ENCODE measurements at regions not wholly inside any gene's neighbourhood (a gene's known extent, or its start where the extent isn't known, plus 50 kb on each side); places are given as distances from the start of the nearest gene placed in this dataset.

- no peaks in the 10 kb centered on the region for H3K36me3 ChIP-seq (ENCODE audit: control insufficient read depth in 4 of 4, insufficient read depth in 3 of 4, low read depth in 1 of 4, low read length in 3 of 4)
- no peak overlapping the region for H3K27ac ChIP-seq (ENCODE audit: low read depth in 1 of 2, low read length in 2 of 2)
- H3K9ac ChIP-seq (ENCODE audit: low read depth in 1 of 2, low read length in 2 of 2): no peak overlapping the region
- TF ChIP-seq HNF4G (IDR thresholded peaks at IDR 0.05) (no peak), GABPA (IDR thresholded peaks at IDR 0.05 in 1 of 2, conservative IDR thresholded peaks at IDR 0.05 in 1 of 2) (no peak), TAF1 (conservative IDR thresholded peaks at IDR 0.05) (no peak), HNF4A (conservative IDR thresholded peaks at IDR 0.05) (no peak), CTCF (IDR thresholded peaks at IDR 0.05; ENCODE audit: low read depth, low read length, missing input control) (no peak), JUND (IDR thresholded peaks at IDR 0.05) (no peak)
- TF ChIP-seq, protein P1, sequence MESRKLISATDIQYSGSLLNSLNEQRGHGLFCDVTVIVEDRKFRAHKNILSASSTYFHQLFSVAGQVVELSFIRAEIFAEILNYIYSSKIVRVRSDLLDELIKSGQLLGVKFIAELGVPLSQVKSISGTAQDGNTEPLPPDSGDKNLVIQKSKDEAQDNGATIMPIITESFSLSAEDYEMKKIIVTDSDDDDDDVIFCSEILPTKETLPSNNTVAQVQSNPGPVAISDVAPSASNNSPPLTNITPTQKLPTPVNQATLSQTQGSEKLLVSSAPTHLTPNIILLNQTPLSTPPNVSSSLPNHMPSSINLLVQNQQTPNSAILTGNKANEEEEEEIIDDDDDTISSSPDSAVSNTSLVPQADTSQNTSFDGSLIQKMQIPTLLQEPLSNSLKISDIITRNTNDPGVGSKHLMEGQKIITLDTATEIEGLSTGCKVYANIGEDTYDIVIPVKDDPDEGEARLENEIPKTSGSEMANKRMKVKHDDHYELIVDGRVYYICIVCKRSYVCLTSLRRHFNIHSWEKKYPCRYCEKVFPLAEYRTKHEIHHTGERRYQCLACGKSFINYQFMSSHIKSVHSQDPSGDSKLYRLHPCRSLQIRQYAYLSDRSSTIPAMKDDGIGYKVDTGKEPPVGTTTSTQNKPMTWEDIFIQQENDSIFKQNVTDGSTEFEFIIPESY (IDR thresholded peaks at IDR 0.05): no peak
- 93% methylated on average over 2 of the region's 2 CpGs for WGBS
- DNase-seq (ENCODE audit: low spot score): no peak
- no peaks in the 10 kb centered on the region for H3K27me3 ChIP-seq (ENCODE audit: control insufficient read depth in 4 of 4, insufficient read depth in 4 of 4, low read length in 3 of 4)
- no peaks in the 10 kb centered on the region for H3K9me3 ChIP-seq (ENCODE audit: control insufficient read depth in 4 of 4, low read length in 3 of 4)
- peaks cover 0 to 3% (median 0%) of the 10 kb centered on the region in 4 donors for H3K4me1 ChIP-seq (ENCODE audit: control insufficient read depth in 4 of 4, insufficient read depth in 4 of 4, low read length in 3 of 4)
- no peak overlapping the region for H3K4me3 ChIP-seq (ENCODE audit: low read depth in 1 of 3, low read length in 3 of 3)
Measured at GRCh38 chr5:61702784-61703183, 370.7 kb downstream of the ZSWIM6 start.

GRCh38 chr5:61704289-61704688 lies 372.2 kb downstream of the ZSWIM6 start:
- no peak overlapping the region for H3K9ac ChIP-seq (ENCODE audit: low read depth in 1 of 2, low read length in 2 of 2)
- no peaks in the 10 kb centered on the region for H3K27me3 ChIP-seq (ENCODE audit: control insufficient read depth in 4 of 4, insufficient read depth in 4 of 4, low read length in 3 of 4)
- H3K4me3 ChIP-seq (ENCODE audit: low read depth in 1 of 3, low read length in 3 of 3): no peak overlapping the region
- no peaks in the 10 kb centered on the region for H3K36me3 ChIP-seq (ENCODE audit: control insufficient read depth in 4 of 4, insufficient read depth in 3 of 4, low read depth in 1 of 4, low read length in 3 of 4)
- no peak for DNase-seq (ENCODE audit: low spot score)
- 76% methylated on average over 3 of the region's 3 CpGs for WGBS
- no peak for TF ChIP-seq SP1 (IDR thresholded peaks at IDR 0.05)
- TF ChIP-seq, protein P2, sequence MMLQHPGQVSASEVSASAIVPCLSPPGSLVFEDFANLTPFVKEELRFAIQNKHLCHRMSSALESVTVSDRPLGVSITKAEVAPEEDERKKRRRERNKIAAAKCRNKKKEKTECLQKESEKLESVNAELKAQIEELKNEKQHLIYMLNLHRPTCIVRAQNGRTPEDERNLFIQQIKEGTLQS (IDR thresholded peaks at IDR 0.05): no peak
- TF ChIP-seq, protein P1 (IDR thresholded peaks at IDR 0.05): no peak
- TF ChIP-seq HNF4A (conservative IDR thresholded peaks at IDR 0.05): no peak
- TF ChIP-seq EGR1 (IDR thresholded peaks at IDR 0.05; ENCODE audit: low read depth in 2 of 2): no peak
- TF ChIP-seq RXRA (IDR thresholded peaks at IDR 0.05): no peak
- TF ChIP-seq, protein P3, sequence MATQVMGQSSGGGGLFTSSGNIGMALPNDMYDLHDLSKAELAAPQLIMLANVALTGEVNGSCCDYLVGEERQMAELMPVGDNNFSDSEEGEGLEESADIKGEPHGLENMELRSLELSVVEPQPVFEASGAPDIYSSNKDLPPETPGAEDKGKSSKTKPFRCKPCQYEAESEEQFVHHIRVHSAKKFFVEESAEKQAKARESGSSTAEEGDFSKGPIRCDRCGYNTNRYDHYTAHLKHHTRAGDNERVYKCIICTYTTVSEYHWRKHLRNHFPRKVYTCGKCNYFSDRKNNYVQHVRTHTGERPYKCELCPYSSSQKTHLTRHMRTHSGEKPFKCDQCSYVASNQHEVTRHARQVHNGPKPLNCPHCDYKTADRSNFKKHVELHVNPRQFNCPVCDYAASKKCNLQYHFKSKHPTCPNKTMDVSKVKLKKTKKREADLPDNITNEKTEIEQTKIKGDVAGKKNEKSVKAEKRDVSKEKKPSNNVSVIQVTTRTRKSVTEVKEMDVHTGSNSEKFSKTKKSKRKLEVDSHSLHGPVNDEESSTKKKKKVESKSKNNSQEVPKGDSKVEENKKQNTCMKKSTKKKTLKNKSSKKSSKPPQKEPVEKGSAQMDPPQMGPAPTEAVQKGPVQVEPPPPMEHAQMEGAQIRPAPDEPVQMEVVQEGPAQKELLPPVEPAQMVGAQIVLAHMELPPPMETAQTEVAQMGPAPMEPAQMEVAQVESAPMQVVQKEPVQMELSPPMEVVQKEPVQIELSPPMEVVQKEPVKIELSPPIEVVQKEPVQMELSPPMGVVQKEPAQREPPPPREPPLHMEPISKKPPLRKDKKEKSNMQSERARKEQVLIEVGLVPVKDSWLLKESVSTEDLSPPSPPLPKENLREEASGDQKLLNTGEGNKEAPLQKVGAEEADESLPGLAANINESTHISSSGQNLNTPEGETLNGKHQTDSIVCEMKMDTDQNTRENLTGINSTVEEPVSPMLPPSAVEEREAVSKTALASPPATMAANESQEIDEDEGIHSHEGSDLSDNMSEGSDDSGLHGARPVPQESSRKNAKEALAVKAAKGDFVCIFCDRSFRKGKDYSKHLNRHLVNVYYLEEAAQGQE (IDR thresholded peaks at IDR 0.05): no peak
- TF ChIP-seq NR2F2 (IDR thresholded peaks at IDR 0.05): no peak
- no peak for TF ChIP-seq GABPA (IDR thresholded peaks at IDR 0.05 in 1 of 2, conservative IDR thresholded peaks at IDR 0.05 in 1 of 2)
- TF ChIP-seq, protein P4, sequence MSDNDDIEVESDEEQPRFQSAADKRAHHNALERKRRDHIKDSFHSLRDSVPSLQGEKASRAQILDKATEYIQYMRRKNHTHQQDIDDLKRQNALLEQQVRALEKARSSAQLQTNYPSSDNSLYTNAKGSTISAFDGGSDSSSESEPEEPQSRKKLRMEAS (IDR thresholded peaks at IDR 0.05): no peak
- no peak for TF ChIP-seq RAD21 (IDR thresholded peaks at IDR 0.05)
- TF ChIP-seq FOXA1 (IDR thresholded peaks at IDR 0.05): no peak
- H3K27ac ChIP-seq (ENCODE audit: low read depth in 1 of 2, low read length in 2 of 2): no peak overlapping the region
- no peaks in the 10 kb centered on the region for H3K9me3 ChIP-seq (ENCODE audit: control insufficient read depth in 4 of 4, low read length in 3 of 4)
- peaks cover 0 to 3% (median 0%) of the 10 kb centered on the region in 4 donors for H3K4me1 ChIP-seq (ENCODE audit: control insufficient read depth in 4 of 4, insufficient read depth in 4 of 4, low read length in 3 of 4)
